ENCODE measurements at regions not wholly inside any gene's neighbourhood (a gene's known extent, or its start where the extent isn't known, plus 50 kb on each side); places are given as distances from the start of the nearest gene placed in this dataset.

DNA sequence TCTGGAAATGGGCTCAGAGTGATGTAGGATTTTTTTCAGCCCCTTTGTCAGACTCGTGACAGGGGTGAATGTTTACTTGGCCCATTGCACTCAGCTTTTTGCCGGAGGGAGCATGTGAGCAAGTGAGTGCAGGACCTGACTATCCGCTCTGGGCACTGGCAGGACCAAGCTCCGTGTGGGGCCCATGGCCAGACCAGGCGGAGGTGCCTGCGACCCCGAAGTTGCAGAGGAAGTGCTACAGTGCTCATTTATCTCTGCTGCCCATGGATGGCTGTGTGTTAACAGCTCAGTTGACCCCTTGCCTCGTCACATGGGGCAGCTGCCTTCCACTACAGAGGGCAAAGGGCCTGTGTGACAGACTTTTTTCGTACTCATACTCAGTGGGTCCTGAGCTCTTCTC lies 744.3 kb downstream of the IRX1 start:
- H3K27ac ChIP-seq (ENCODE audit: insufficient read length, low read depth, low read length): no peak overlapping the region
- H2BK12ac ChIP-seq (ENCODE audit: insufficient read length, low read depth, low read length): no peak overlapping the region
- H3K4ac ChIP-seq (ENCODE audit: low read depth, low read length): no peak overlapping the region
- no peaks in the 10 kb centered on the region for H3K79me1 ChIP-seq (ENCODE audit: insufficient read depth, low read depth, low read length, poor library complexity, severe bottlenecking)
- H3K4me3 Mint-ChIP-seq: no peak overlapping the region
- no peak overlapping the region for H3K4me2 ChIP-seq (ENCODE audit: insufficient read depth, insufficient read length, low read length)
- no peaks in the 10 kb centered on the region for H3K4me1 ChIP-seq (ENCODE audit: insufficient read depth, low read length)
- H3K18ac ChIP-seq (ENCODE audit: insufficient read length, low read depth, low read length): no peak overlapping the region
- peaks cover 0 to 7% (median 2%) of the 10 kb centered on the region in 3 experiments; a peak in 4 of 7 replicates for H3K36me3 Mint-ChIP-seq (ENCODE audit: insufficient read depth in 1 of 3, low read depth in 3 of 3)
- no peak for DNase-seq
- no peak overlapping the region for H2AK5ac ChIP-seq (ENCODE audit: insufficient read length, low read length)
- no peak overlapping the region for H3K9ac ChIP-seq (ENCODE audit: extremely low read depth, insufficient read length, low read length)
- TF ChIP-seq, protein P1, sequence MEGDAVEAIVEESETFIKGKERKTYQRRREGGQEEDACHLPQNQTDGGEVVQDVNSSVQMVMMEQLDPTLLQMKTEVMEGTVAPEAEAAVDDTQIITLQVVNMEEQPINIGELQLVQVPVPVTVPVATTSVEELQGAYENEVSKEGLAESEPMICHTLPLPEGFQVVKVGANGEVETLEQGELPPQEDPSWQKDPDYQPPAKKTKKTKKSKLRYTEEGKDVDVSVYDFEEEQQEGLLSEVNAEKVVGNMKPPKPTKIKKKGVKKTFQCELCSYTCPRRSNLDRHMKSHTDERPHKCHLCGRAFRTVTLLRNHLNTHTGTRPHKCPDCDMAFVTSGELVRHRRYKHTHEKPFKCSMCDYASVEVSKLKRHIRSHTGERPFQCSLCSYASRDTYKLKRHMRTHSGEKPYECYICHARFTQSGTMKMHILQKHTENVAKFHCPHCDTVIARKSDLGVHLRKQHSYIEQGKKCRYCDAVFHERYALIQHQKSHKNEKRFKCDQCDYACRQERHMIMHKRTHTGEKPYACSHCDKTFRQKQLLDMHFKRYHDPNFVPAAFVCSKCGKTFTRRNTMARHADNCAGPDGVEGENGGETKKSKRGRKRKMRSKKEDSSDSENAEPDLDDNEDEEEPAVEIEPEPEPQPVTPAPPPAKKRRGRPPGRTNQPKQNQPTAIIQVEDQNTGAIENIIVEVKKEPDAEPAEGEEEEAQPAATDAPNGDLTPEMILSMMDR (conservative IDR thresholded peaks at IDR 0.05): no peak
- H3K27me3 ChIP-seq (ENCODE audit: insufficient read depth, low read length): no peaks in the 10 kb centered on the region
- no peak overlapping the region for H3T11ph ChIP-seq (ENCODE audit: low read length)
- H3K56ac ChIP-seq (ENCODE audit: insufficient read length, low read depth, low read length): no peak overlapping the region
- no peak overlapping the region for H3K27ac Mint-ChIP-seq
- H2BK5ac ChIP-seq (ENCODE audit: insufficient read length, low read length): no peak overlapping the region
- no peak overlapping the region for H4K5ac ChIP-seq (ENCODE audit: insufficient read length, low read depth, low read length)
- H2AFZ ChIP-seq (ENCODE audit: low read length): no peak overlapping the region
- H4K20me1 ChIP-seq (ENCODE audit: control insufficient read depth, insufficient read depth, insufficient read length): no peaks in the 10 kb centered on the region
- H3K9me3 ChIP-seq (ENCODE audit: control insufficient read depth, low read depth, low read length): no peaks in the 10 kb centered on the region
- H4K8ac ChIP-seq (replicated peaks; ENCODE audit: insufficient read length, low read depth, low read length): no peak overlapping the region
- no peak overlapping the region for H2BK20ac ChIP-seq (ENCODE audit: low read depth, low read length, poor library complexity, severe bottlenecking)
- no CpG with 5 or more reads among the region's 9 CpGs for WGBS (ENCODE audit: extremely low coverage, insufficient read length, low lambda C conversion rate)
- H3K9me3 Mint-ChIP-seq: peaks cover 0 to 6% of the 10 kb centered on the region in 2 experiments; a peak in 2 of 5 replicates
- H2BK120ac ChIP-seq (ENCODE audit: low read depth, low read length, poor library complexity, severe bottlenecking): no peak overlapping the region
- no peak overlapping the region for H4K91ac ChIP-seq (ENCODE audit: insufficient read length, low read depth, low read length)
- peaks cover 4 to 17% of the 10 kb centered on the region in 2 experiments; a peak in 3 of 4 replicates for H3K4me1 Mint-ChIP-seq
- no peaks in the 10 kb centered on the region for H3K23me2 ChIP-seq (ENCODE audit: insufficient read length, low read depth, low read length, poor library complexity, severe bottlenecking)
- no peak overlapping the region for H3K14ac ChIP-seq (ENCODE audit: insufficient read depth, low read length)
- no peaks in the 10 kb centered on the region for H3K27me3 Mint-ChIP-seq (ENCODE audit: low read depth)
- H2BK15ac ChIP-seq (ENCODE audit: low read depth, low read length): no peak overlapping the region
- H3K79me2 ChIP-seq (ENCODE audit: insufficient read depth, low read length): no peaks in the 10 kb centered on the region
- H3K23ac ChIP-seq (ENCODE audit: insufficient read length, low read depth, low read length): no peak overlapping the region

All from H9 (cell line).